Natural killer cell (primary cell): ENCODE measurements at regions not wholly inside any gene's neighbourhood (a gene's known extent, or its start where the extent isn't known, plus 50 kb on each side); places are given as distances from the start of the nearest gene placed in this dataset.

Experiments
- ATAC-seq, 3 donors: fragments of 150-1000 bp in 2 of 3; fragments of 200-7000 bp in 1 of 3; cut with Tn5 transposase; 1 replicate in 1 of 3; 2 replicates in 2 of 3; pipeline ENCODE4 v1.10.0; 2021; ENCODE audit warnings: mild to moderate bottlenecking in 2 of 3, moderate library complexity in 2 of 3
- DNase-seq, 2 donors: peaks; one replicate each; pipeline versions ENCODE4 v3.0.0 to v3.0.0-alpha.2; 2013 to 2021; ENCODE audit warnings: mixed read lengths in 1 of 2
- H3K27ac ChIP-seq: one replicate; pipeline ENCODE4 v1.5.1; 2013; ENCODE audit warnings: mild to moderate bottlenecking, low read length
- H3K27me3 ChIP-seq: one replicate; pipeline ENCODE4 v1.6.1; 2013; ENCODE audit warnings: low read length; ENCODE audit not compliant: control insufficient read depth, insufficient read depth
- H3K36me3 ChIP-seq: one replicate; pipeline ENCODE4 v1.6.1; 2013; ENCODE audit warnings: low read length; ENCODE audit not compliant: control insufficient read depth, insufficient read depth
- H3K4me1 ChIP-seq: one replicate; pipeline ENCODE4 v1.6.1; 2013; ENCODE audit warnings: low read length; ENCODE audit not compliant: control insufficient read depth, insufficient read depth
- H3K4me3 ChIP-seq: one replicate; pipeline ENCODE4 v1.5.1; 2013; ENCODE audit warnings: low read length
- H3K9me3 ChIP-seq: one replicate; pipeline ENCODE4 v1.6.1; 2013; ENCODE audit warnings: low read length; ENCODE audit not compliant: control insufficient read depth, insufficient read depth
- H3K27ac Mint-ChIP-seq, 2 donors: one replicate each; pipeline ENCODE4 v1.8.0; 2022; ENCODE audit warnings: mild to moderate bottlenecking in 2 of 2, mixed read lengths in 2 of 2, moderate library complexity in 1 of 2
- H3K27me3 Mint-ChIP-seq, 2 donors: one replicate each; pipeline ENCODE4 v1.8.0; 2022; ENCODE audit warnings: low read depth in 2 of 2, mixed read lengths in 2 of 2
- H3K36me3 Mint-ChIP-seq: one replicate; pipeline ENCODE4 v1.8.0; 2022; ENCODE audit warnings: mixed read lengths
- H3K4me1 Mint-ChIP-seq, 2 donors: one replicate each; pipeline ENCODE4 v1.8.0; 2022; ENCODE audit warnings: mixed read lengths in 2 of 2
- H3K4me3 Mint-ChIP-seq: one replicate; pipeline ENCODE4 v1.8.0; 2022; ENCODE audit warnings: mild to moderate bottlenecking, moderate library complexity, mixed read lengths
- H3K9me3 Mint-ChIP-seq, 2 donors: one replicate each; pipeline ENCODE4 v1.8.0; 2022; ENCODE audit warnings: mixed read lengths in 2 of 2
- WGBS: methylation state at CpG from one replicate; pipeline ENCODE4 v1.1.7; 2013; ENCODE audit warnings: missing lambda C conversion rate; ENCODE audit not compliant: insufficient coverage; 5-methylcytosine and 5-hydroxymethylcytosine counted together
- intact Hi-C: fragments of 100-400 bp; cut with micrococcal nuclease; formaldehyde crosslinking; loops from one replicate; pipeline ENCODE4 v1.14.2; 2022
- TF ChIP-seq, protein P1 (sequence below): fragments of 200-600 bp; IDR thresholded peaks from one replicate; pipeline ENCODE4 v1.8.0; 2022; ENCODE audit warnings: antibody characterized with exemption

DNA sequence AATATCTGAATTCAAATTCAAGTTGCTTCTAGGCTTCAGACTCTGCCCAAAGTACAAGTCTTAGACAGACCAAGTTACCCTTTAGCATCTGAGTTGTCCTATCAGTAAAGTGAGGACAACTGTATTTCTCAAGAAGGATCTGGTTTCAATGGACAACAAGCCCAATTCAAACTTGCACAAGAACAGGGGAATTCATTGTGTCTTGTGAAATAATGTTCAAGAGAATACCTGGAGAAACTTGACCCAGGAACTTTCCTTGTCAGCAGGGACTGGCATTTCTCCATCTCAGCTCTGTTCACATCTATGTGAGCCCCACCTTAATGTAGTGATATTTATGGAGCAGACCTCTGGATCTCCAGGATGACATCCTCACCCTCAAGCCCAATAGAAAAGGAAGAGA is 894.9 kb upstream of the SLC10A2 start:
- TF ChIP-seq, protein P1, sequence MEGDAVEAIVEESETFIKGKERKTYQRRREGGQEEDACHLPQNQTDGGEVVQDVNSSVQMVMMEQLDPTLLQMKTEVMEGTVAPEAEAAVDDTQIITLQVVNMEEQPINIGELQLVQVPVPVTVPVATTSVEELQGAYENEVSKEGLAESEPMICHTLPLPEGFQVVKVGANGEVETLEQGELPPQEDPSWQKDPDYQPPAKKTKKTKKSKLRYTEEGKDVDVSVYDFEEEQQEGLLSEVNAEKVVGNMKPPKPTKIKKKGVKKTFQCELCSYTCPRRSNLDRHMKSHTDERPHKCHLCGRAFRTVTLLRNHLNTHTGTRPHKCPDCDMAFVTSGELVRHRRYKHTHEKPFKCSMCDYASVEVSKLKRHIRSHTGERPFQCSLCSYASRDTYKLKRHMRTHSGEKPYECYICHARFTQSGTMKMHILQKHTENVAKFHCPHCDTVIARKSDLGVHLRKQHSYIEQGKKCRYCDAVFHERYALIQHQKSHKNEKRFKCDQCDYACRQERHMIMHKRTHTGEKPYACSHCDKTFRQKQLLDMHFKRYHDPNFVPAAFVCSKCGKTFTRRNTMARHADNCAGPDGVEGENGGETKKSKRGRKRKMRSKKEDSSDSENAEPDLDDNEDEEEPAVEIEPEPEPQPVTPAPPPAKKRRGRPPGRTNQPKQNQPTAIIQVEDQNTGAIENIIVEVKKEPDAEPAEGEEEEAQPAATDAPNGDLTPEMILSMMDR, result no peak
- H3K27me3 Mint-ChIP-seq, result no peaks in the 10 kb centered on the region

DNA sequence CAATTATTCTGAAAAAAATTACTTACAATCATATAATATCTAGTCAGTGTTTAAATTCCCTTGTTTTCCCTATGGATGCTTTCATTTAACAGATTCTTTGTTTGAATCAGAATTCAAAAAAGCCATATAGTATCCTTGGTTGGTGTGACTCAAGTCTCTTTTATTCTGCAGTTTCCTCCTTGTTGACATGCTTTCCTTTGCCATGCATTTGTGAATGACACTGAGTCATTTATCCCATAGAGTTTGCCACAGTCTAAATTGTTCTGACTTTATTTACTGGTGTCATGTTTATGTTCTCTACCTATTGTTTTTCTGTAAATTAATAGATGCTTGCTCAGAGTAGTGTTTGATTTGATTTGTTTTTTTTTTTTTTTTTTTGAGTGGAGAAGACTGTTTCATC is 893.8 kb upstream of the SLC10A2 start:
- Histone ChIP-seq H3K27me3 (no peaks in the 10 kb centered on the region), H3K4me3 (no peak overlapping the region), H3K4me1 (no peaks in the 10 kb centered on the region), H3K9me3 (peaks cover 3% of the 10 kb centered on the region), H3K36me3 (no peaks in the 10 kb centered on the region), H3K27ac (no peak overlapping the region)
- Mint-ChIP-seq H3K4me1 (no peaks in the 10 kb centered on the region), H3K27ac (no peak overlapping the region), H3K27me3 (no peaks in the 10 kb centered on the region), H3K36me3 (peaks cover 11% of the 10 kb centered on the region), H3K4me3 (no peak overlapping the region), H3K9me3 (peaks cover 9 to 17% of the 10 kb centered on the region in 2 donors)
- intact Hi-C loops, result no loop called here
- TF ChIP-seq, protein P1, result no peak
- no peak for ATAC-seq
- DNase-seq, result no peak

More for the DNA sequence above, 894.9 kb upstream of the SLC10A2 start:
- Histone ChIP-seq H3K9me3 (peaks cover 3% of the 10 kb centered on the region), H3K4me1 (no peaks in the 10 kb centered on the region), H3K27me3 (no peaks in the 10 kb centered on the region), H3K4me3 (no peak overlapping the region), H3K27ac (no peak overlapping the region), H3K36me3 (no peaks in the 10 kb centered on the region)
- H3K27ac Mint-ChIP-seq, result no peak overlapping the region
- ATAC-seq (no peak), DNase-seq (no peak)
- intact Hi-C loops, result no loop called here
- no peak overlapping the region for H3K4me3 Mint-ChIP-seq
- peaks cover 10 to 20% of the 10 kb centered on the region in 2 donors for H3K9me3 Mint-ChIP-seq
- H3K36me3 Mint-ChIP-seq, result peaks cover 8% of the 10 kb centered on the region
- no peaks in the 10 kb centered on the region for H3K4me1 Mint-ChIP-seq

DNA sequence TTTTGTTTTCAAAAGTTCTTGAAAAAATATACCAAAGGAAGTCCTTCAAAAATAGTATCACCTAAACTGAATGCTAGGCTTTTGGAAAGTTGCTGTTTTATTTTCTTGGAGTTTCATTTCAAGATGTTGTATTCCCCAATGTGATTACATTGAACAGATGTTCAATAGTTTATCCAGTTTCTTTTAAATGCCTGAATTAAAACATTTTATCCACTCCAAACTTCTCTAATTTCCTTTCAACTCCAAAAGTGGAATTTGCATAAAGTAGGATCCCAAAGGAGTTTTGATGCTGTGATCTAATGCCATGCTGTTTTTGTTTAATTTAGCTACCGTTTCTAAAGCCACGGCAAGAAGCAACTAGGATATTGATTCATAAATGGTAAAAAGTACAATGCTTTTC is 892.5 kb upstream of the SLC10A2 start:
- H3K4me3 Mint-ChIP-seq, result no peak overlapping the region
- no peak overlapping the region for H3K27ac Mint-ChIP-seq
- H3K9me3 Mint-ChIP-seq, result peaks cover 9 to 19% of the 10 kb centered on the region in 2 donors
- H3K36me3 Mint-ChIP-seq, result peaks cover 14% of the 10 kb centered on the region
- Histone ChIP-seq H3K27ac (no peak overlapping the region), H3K27me3 (no peaks in the 10 kb centered on the region), H3K4me1 (no peaks in the 10 kb centered on the region), H3K4me3 (no peak overlapping the region), H3K9me3 (peaks cover 3% of the 10 kb centered on the region), H3K36me3 (no peaks in the 10 kb centered on the region)
- DNase-seq (no peak), ATAC-seq (no peak)
- no peaks in the 10 kb centered on the region for H3K27me3 Mint-ChIP-seq
- intact Hi-C loops, result no loop called here
- H3K4me1 Mint-ChIP-seq, result no peaks in the 10 kb centered on the region
- TF ChIP-seq, protein P1, result no peak
- WGBS, result 96% methylated on average over 2 of the region's 2 CpGs

DNA sequence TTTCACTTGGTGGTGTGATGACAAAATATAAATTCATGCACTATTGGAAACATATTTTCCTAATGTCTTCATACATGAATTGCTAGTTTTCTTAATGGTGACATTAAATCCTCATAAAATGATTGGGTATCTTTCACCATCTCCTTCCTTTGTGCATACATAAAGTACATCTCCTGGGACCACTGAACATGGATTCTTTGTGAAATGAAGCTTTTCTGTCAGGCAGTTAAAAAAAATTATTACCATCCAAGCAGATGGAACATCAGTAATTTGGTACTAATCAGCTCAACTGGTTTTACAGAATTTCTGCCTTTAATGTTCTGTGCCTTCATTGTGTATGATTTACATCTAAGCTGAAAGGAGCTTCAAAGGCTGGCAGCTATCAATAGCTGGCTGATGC is 891.7 kb upstream of the SLC10A2 start:
- H3K4me1 Mint-ChIP-seq, result no peaks in the 10 kb centered on the region

More for the DNA sequence above, 891.7 kb upstream of the SLC10A2 start:
- intact Hi-C loops, result no loop called here
- Mint-ChIP-seq H3K4me3 (no peak overlapping the region), H3K27ac (no peak overlapping the region), H3K36me3 (peaks cover 10% of the 10 kb centered on the region), H3K9me3 (peaks cover 12 to 25% of the 10 kb centered on the region in 2 donors), H3K27me3 (no peaks in the 10 kb centered on the region)
- Histone ChIP-seq H3K9me3 (no peaks in the 10 kb centered on the region), H3K27ac (no peak overlapping the region), H3K36me3 (no peaks in the 10 kb centered on the region), H3K27me3 (no peaks in the 10 kb centered on the region), H3K4me1 (no peaks in the 10 kb centered on the region), H3K4me3 (no peak overlapping the region)
- no peak for ATAC-seq
- DNase-seq, result no peak
- TF ChIP-seq, protein P1, result no peak
